NCI-H146 (cell line): ENCODE measurements at regions not wholly inside any gene's neighbourhood (a gene's known extent, or its start where the extent isn't known, plus 50 kb on each side); places are given as distances from the start of the nearest gene placed in this dataset.
"Not testable (repeated sequence)": the region's sequence is repeated elsewhere in the genome, so short reads cannot be mapped to it uniquely, and the experiment has no call there.

Experiments
- DNase-seq: peaks from one replicate; lab custom pipeline; 2025; lab: John Stamatoyannopoulos, UW

DNA sequence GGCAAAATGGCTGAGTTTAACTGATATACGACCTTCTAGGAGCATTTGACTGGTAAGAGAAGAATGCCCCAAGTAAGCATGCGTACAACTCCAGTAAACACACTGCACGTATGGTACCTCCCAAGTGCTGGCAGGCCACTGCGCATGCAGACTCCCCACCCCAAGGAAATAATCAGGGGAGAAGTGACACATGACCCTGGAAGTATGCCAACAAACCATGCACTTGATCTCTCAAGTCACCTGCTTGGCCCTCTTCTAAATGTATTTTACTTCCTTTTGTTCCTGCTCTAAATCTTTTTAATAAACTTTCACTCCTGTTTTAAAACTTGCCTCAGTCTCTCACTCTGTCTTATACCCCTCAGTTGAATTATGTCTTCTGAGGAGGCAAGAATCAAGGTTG, 129.8 kb upstream of the COL5A2 start:
- DNase-seq: no peak

DNA sequence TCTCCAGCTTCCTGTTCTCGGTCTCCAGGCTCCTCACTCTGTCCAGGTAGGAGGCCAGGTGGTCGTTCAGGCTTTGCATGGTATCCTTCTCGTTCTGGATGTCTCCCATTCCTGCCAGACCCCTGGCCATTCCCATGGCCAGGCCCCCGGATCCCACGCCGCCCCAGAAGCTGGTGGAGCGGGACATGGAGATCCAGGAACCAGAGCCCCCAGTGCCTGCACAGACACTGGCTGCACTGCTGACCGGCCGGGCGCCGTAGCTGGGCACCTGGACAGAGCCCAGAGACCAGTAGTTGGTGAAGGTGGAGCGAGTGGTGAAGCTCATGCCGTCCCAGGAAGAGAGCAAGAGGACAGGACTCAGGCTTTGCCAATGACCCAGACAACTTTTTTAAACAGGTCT, 129.1 kb upstream of the WDR75 start:
- DNase-seq: no peak

DNA sequence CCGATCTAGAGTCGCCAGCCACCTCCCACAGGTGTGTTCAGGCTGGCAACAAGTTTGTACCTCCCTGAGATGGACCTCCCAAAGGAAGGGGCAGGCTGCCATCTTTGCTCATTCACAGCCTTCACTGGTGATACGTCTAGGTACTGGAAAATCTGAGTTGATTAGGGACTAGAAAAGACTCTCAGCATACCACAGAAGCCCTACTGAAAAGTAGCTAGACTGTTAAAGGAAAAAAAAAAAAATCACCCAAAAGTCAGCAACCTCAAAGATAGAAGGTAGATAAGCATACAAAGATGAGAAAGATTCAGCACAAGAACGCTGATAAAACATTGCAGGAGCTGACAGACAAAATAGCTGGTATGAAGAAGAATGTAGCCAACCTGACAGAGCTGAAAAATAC, 128.6 kb upstream of the WDR75 start:
- DNase-seq: no peak

DNA sequence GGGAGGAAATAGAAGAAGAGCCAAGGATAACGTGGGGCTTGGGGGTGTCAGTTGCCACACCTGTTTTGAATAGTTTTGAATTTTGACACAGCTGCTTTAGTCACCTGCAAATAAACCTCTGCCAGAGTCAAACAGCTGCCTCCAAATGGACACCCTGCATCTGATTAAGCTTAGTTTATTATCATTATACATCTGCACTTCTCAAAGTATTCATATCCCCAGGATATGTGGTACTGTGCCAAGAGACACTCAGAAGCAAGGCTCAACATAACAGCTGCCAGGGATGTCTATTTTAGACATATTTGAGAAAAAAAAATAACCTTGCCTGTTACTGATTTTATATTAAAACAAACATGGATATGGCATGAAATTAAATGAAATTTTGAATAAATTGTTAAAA, 122.5 kb upstream of the WDR75 start:
- DNase-seq: no peak

DNA sequence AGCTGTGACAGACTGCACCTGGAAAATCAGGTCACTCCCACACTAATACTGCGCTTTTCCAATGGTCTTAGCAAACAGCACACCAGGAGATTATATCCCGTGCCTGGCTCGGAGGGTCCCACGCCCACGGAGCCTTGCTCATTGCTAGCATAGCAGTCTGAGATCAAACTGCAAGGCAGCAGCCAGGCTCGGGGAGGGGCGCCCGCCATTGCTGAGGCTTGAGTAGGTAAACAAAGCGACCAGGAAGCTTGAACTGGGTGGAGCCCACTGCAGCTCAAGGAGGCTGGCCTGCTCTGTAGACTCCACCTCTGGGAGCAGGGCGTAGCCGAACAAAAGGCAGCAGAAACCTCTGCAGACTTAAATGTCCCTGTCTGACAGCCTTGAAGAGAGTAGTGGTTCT, 121.8 kb upstream of the WDR75 start:
- DNase-seq: not testable (repeated sequence)

DNA sequence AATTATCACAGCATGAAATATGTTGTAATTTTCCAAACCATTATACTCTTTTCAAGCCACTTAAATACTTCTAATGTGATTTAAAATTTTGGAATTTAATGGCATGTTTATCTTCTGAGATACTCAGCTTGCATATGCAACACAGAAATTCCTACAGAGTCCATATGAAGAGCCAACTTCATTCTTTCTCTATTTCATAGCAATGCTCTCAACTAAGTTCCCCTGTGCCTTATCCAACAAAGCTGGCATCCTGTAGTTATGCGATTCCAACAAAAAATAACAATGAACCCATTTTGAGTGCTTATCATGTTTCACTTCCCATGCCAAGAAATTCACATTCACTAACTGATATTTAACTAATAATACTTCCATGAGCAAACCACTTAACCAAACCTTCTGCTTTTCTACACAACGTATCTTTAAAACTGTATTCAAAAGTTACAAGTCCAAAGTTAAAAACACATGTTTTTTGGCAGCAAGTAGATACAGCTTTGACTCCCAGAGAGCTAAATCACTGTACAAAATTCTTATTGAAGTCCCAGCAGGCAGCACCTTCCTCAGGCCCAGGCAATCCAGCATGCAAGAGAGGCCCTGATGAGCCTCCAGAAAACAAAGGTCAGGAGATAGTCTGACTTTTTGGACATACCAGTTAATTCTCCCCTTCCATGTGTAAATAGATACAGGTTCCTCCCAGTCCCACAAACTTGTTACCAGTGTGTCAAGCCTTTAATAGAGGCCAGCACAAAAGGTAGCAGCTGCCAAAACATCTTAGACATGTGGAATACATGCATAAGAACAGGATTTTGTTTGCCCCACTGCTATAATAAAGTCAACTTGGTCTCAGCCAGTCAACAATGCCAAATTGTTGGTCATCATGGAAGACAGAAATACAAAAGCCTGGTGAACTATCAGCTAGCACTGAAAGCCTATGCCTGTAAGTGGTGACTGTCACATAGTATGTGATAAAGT, 113.1 kb upstream of the WDR75 start:
- no peak for DNase-seq

DNA sequence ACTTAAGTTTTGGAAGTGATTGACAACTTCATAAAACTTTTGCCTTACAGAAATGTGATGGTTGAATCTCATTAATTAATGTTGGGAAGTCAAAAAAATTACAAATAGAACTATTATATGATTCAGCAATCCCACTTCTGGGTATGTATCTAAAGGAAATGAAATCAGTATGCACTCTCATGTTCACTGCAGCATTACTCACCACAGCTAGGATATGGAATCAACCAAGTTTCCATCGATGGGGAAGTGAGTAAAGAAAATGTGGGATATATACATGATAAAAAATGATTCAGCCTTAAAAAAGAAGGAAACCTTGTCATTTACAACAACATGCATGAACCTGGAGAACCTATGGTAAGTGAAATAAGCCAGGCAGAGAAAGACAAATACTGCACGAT, 112.4 kb upstream of the WDR75 start:
- DNase-seq: no peak

DNA sequence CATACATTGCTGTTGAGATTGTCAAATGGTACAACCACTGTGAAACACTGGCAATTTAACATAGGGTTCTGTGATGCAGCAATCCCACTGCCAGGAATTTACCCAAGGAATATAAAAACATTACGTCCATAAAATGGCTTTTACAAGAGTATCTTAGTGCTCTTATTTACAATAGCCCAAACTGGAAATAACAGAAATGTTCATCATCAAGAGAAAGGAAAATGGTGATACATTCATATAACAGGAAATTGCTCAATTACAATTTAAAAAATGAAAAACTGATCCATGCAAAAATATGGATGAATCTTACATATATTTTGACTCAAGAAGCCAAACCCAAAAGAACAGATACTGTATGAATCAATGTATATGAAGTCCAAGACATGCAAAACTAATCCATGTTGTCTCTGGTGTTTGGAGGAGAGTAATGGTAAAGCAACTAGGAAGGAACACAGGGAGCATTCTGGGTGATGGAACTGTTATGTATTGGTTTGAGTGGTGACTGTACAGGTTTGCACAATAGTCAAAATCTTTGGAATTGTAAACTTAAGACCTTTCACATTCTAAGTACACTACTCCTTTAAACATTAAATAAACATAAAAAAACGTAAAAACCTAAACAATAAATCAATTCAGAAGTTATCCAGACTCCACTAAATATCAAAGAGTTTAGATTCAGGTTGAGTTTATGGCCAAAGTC, 104.8 kb upstream of the WDR75 start:
- DNase-seq: no peak

DNA sequence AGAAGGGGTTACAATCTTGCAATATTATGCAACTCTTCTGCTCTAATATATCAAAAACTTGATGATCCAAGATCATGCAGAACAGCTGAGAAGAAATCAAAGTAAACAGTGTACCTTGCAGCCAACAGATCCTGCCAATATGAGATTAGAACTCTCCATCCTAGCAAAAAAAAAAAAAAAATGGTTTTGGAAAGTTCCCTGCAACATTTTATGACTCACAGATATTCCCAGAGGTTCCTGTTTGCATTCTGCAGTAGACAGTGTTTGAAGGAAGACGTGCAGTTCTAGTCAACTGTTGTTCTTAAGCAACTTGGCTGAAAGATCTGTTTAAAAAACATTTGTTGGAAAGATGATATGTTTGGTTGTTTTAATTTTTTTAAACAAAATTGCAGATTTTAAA, 103.6 kb upstream of the WDR75 start:
- no peak for DNase-seq

DNA sequence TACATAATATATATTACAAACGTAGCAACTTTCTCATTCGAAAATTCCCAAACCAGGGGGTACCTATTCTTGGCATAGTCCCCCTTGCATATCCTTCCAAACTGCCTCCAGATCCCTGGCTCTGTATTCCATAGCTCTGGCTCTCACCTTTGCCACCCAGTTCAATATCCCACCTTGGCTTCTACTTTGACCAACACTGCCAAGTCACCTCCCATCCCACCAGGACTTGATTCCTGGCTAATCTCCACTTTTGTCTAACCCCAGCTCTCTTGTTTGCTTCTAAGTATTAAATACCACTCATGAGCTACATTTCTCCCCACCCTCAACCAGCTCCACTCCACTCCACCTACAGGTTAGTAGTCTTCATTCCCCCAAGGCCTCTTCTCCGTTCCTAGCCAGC, 103.2 kb upstream of the WDR75 start:
- no peak for DNase-seq

DNA sequence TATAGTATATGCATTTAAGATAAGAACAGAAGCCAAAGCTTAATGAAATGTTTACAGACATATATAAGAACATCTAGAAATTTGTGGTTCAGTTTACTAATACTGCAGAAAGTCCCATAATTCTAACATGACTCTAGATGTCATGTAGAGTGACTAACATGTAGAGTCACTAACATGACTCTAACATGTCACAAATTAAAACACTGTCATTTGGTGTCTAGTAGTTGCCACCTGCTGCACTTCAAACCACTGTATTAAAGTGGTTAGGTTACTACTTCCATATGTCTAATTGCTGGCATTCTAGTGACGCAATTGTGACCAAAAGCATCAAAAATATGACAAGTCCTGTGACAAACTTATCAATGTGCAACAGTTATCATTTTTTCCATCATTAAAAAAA, 100.2 kb upstream of the WDR75 start:
- no peak for DNase-seq

DNA sequence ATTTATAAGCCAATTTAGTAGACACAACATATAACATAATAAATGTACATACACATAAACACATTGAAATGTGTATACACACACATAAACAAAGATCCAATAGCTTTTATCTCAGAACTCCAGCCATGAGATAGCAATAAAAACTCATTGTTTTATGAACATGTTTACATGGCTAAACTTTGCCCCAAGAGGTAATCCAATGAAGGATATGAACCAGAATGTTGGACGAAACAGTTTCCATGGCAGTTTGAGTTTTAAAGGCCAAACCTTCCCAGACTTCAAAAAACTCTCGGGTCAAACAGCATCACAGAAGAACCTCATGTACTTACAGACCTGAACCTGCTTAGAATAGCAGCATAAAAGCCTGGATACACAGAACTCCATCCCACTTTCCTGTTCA, 97.2 kb upstream of the WDR75 start:
- no peak for DNase-seq

DNA sequence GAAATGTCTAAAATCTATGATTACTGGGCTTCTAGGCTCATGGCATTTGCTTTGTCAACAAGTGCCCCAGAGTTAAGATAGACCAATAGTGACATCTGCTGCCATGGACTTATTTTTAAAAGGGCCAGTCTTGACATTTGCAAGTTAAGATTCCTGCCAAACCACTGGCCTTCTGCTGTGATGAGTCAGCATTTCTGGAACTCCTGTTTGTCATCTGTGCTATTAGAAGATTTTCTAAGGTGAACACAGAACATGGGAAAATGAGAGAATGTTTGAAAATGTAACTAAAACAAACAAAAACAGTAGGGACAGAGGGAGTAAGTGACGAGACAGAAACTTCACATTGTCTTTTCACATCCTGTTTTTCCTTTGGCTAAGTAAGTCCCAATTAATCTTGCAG, 93.7 kb upstream of the WDR75 start:
- DNase-seq: no peak

DNA sequence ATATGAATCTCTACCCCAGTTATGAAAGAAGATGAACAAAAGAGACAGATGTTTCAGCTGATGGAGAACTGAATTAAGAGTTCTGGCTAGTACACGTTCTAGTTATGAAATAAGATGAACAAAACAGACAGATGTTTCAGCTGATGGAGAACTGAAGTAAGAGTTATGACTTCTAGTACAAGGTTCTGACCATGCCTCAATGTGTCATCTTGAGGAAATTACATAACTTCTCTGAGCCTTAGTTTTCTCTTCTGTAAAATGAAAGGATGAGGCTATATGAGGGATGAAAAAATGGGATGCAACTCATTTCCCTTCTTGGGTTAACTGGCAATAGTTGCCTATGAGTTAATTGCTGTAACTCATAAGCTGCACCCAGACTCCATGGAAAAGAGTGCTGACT, 92.9 kb upstream of the WDR75 start:
- no peak for DNase-seq

DNA sequence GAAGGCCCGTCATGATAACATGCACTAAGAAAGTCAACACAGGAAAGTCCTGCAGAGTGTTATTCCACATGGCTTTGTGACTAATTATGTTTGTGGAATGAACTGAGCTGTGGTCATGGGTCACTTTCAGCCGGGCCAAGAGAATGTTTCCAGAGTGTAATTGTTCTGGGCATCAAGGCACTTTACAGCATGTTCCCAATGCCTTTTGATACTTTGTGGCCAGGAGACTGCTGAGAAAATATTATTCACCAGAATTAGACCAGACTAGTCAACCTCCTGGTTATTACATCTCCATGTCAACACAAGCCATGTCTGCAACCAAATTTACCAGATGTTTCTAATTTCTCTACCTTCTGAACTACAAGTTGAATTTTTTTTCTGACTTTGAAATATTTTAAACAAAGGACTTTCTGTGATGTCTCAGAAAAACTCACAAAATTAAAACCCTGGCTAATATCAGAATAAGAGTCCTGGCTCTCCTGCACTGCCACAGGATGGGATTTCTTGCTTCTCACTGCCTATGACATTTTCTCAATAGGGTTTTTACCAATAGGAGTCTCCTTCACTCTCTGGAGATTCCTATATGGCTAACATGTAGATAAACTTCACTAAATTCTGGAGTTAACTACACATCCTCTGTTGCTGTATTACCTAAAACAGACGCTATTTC, 90.6 kb upstream of the WDR75 start:
- DNase-seq: no peak

DNA sequence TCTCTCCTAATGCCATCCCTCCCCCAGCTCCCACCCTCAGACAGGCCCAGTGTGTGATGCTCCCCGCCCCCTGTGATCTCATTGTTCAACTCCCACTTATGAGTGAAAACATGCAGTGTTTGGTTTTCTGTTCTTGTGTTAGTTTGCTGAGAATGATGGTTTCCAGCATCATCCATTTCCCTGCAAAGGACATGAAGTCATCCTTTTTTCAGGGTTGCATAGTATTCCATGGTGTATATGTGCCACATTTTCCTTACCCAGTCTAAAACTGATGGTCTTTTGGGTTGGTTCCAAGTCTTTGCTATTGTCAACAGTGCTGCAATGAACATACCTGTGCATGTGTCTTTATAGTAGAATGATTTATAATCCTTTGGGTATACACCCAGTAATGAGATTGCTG, 89.3 kb upstream of the WDR75 start:
- not testable (repeated sequence) for DNase-seq

DNA sequence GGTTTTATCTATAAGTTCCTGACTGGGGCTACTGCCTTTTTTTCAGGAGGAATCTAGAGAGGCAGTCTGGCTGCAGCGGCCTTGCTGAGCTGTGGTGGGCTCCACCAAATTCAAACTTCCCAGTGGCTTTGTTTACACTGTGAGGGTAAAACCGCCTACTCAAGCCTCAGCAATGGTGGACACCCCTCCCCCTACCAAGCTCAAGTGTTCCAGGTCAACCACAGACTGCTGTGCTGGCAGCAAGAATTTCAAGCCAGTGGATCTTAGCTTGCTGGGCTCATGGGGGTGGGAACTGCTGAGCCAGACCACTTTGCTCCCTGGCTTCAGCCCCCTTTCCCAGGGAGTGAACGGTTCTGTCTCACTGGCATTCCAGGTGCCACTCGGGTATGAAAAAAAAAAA, 83.9 kb upstream of the WDR75 start:
- DNase-seq: not testable (repeated sequence)

DNA sequence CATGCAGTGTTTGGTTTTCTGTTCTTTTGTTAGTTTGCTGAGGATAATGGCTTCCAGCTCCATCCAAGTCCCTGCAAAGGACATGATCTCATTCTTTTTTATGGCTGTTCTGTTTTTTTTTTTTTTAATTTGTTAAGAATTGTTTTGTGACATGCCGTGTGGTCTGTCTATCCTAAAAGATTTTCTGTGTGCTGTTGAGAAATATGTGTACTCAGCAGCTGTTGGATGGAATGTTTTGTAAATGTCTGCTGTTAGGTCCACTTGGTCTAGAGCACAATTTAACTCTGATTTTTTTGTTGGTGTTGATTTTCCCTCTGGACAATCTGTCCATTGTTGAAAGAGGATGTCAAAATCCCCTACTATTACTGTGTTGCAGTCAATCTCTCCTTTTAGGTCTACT, 80.4 kb upstream of the WDR75 start:
- no peak for DNase-seq

DNA sequence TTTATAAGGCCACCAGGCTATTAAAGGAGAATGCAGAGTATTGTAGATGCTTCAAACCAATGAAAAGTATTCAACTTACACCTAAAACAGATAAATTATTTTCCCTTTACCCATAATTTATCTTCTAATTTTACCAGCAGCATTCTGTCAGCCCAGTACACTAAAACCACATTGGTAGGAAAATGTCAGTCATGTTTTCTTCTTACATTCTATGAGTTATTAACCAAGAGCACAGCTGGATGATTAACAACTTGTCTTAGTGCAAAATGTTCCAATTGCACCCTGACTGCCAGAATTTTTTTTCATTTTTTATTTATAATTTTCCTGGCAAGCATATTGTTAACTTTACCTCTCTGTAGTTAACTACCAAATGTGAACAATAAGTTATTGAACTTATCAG, 79.0 kb upstream of the WDR75 start:
- no peak for DNase-seq

DNA sequence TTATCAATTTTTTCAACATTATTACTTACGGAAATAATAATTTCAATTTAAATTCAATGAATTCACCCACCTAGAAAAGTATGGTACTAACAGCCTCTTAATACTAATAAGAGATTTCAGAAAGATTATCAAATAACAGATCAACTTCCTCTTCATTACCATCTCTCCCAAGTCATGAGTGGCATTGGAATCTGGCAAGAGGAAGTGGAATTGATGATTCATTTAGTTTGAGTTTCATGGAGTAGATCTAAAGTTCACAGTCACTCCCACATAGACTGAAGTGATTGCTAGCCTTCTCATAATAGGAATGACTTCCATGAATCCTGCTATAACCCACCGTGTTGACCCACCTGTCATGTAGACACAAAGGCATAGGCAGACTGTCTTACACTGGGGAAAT, 77.7 kb upstream of the WDR75 start:
- DNase-seq: no peak

DNA sequence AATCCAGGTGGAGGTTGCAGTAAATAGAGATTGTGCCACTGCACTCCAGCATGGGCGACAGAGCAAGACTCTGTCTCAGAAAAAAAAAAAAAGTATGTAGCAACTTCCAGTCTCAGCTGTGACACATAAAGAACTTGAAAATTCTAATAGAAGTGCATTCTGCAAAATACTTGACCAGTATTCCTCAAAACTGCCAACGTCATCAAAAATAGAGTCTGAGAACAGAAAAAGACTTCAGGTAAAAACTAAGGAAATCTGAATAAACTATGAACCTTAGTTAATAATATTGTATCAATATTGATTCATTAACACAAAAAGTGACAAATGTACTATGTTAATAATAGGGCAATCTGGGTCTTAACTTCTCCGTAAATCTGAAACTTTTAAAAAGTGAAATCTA, 76.7 kb upstream of the WDR75 start:
- DNase-seq: no peak

DNA sequence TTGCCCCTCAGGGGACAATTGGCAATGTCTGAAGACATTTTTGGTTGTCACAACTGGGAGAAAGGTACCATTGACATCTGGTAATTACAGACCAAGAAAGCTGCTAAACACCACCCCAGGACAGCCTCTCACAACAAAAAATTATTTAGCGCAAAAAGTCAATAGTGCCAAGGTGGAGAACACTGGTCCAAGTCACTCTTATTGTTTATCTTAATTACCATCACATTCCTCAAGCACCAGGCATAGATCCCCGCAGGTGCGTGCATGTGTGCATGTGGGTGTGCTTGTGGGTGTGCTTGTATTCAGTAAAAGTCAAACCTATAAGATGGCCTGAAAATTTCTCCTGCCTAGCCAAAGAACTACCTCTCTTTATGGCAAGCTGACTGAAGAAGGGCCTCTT, 74.9 kb upstream of the WDR75 start:
- no peak for DNase-seq

DNA sequence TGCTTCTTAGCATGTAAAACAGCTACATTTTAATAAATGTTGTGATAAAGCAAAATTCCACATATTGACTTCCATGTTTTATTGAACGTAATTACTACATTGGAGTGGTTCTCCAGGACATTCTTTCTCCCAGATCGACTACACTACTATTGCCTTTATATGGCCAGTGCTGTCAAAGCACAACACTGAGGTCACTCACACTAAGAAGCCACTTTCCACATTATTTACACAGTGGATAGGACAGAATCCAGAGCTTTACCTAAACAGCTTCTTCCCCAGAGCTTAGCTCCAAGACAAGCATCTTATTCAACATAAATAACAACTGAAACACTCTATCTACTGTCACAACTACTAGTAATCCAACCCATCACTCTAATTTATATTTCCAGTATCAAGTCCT, 73.9 kb upstream of the WDR75 start:
- DNase-seq: no peak
